ENCODE measurements at regions not wholly inside any gene's neighbourhood (a gene's known extent, or its start where the extent isn't known, plus 50 kb on each side); places are given as distances from the start of the nearest gene placed in this dataset.

- no peak for TF ChIP-seq CTCF (IDR thresholded peaks at IDR 0.05; ENCODE audit: unreplicated experiment)
- Mint-ChIP-seq H3K27ac (ENCODE audit: low read depth, unreplicated experiment) (peak overlapping the region; percentile 94), H3K36me3 (ENCODE audit: insufficient read depth, unreplicated experiment) (no peaks in the 10 kb centered on the region), H3K27me3 (ENCODE audit: insufficient read depth, unreplicated experiment) (no peaks in the 10 kb centered on the region), H3K4me3 (ENCODE audit: unreplicated experiment) (peak overlapping the region; percentile 7), H3K9me3 (ENCODE audit: unreplicated experiment) (no peaks in the 10 kb centered on the region), H3K4me1 (ENCODE audit: insufficient read depth, unreplicated experiment) (peaks cover 21% of the 10 kb centered on the region)
- intact Hi-C loops (cut with micrococcal nuclease), result no loop called here
- peak; percentile 72 for DNase-seq (ENCODE audit: unreplicated experiment)
- no TSS peak for BruUV-seq (replicated peaks)
- CTCF ChIA-PET, result interaction anchor here (0.6 to 2.0 kb wide), 12 partner anchors 10 to 161 kb away, joined by 3 to 8 read pairs (median 4); no protein-coding TSS in a partner anchor
- POLR2A ChIA-PET, result interaction anchor here (0.6 to 5.0 kb wide), 20 partner anchors 9 to 755 kb away, joined by 3 to 85 read pairs (median 4); partner anchors contain the start of genes ARL15 and GPX8
Observed at GRCh38 chr5:54404568-54404967, 50.9 kb upstream of the HSPB3 start.

GRCh38 chr5:54403885-54404416 is 51.5 kb upstream of the HSPB3 start:
- H3K27me3 Mint-ChIP-seq (ENCODE audit: insufficient read depth, unreplicated experiment), result no peaks in the 10 kb centered on the region
- peak overlapping the region; percentile 94 for H3K27ac Mint-ChIP-seq (ENCODE audit: low read depth, unreplicated experiment)
- no peaks in the 10 kb centered on the region for H3K36me3 Mint-ChIP-seq (ENCODE audit: insufficient read depth, unreplicated experiment)
- intact Hi-C loops (cut with micrococcal nuclease), result no loop called here
- no peak for TF ChIP-seq CTCF (IDR thresholded peaks at IDR 0.05; ENCODE audit: unreplicated experiment)
- DNase-seq (ENCODE audit: unreplicated experiment), result peak; percentile 23
- H3K4me3 Mint-ChIP-seq (ENCODE audit: unreplicated experiment), result peak overlapping the region; percentile 7
- H3K4me1 Mint-ChIP-seq (ENCODE audit: insufficient read depth, unreplicated experiment), result peaks cover 21% of the 10 kb centered on the region
- H3K9me3 Mint-ChIP-seq (ENCODE audit: unreplicated experiment), result no peaks in the 10 kb centered on the region
- ChIA-PET POLR2A (interaction anchor here (0.6 to 5.0 kb wide), 20 partner anchors 10 to 1048 kb away, joined by 3 to 85 read pairs (median 4); partner anchors contain the start of genes ARL15 and GPX8), CTCF (interaction anchor here (0.6 to 2.0 kb wide), 11 partner anchors 9 to 151 kb away, joined by 3 to 8 read pairs (median 3); no protein-coding TSS in a partner anchor)
- no TSS peak for BruUV-seq (replicated peaks)

- H3K4me3 Mint-ChIP-seq (ENCODE audit: unreplicated experiment), result no peak overlapping the region
- DNase-seq (ENCODE audit: unreplicated experiment), result no peak
- CTCF ChIA-PET, result interaction anchor here (0.7 to 2.0 kb wide), 9 partner anchors 8 to 169 kb away, joined by 3 to 8 read pairs (median 5); no protein-coding TSS in a partner anchor
Observed at GRCh38 chr5:54403121-54403520, 52.4 kb upstream of the HSPB3 start.

More at GRCh38 chr5:54403121-54403520, 52.4 kb upstream of the HSPB3 start:
- Mint-ChIP-seq H3K36me3 (ENCODE audit: insufficient read depth, unreplicated experiment) (no peaks in the 10 kb centered on the region), H3K27ac (ENCODE audit: low read depth, unreplicated experiment) (peak overlapping the region; percentile 94), H3K9me3 (ENCODE audit: unreplicated experiment) (no peaks in the 10 kb centered on the region), H3K4me1 (ENCODE audit: insufficient read depth, unreplicated experiment) (peaks cover 21% of the 10 kb centered on the region), H3K27me3 (ENCODE audit: insufficient read depth, unreplicated experiment) (no peaks in the 10 kb centered on the region)
- TF ChIP-seq CTCF (IDR thresholded peaks at IDR 0.05; ENCODE audit: unreplicated experiment), result no peak
- no TSS peak for BruUV-seq (replicated peaks)
- intact Hi-C loops (cut with micrococcal nuclease), result no loop called here
- POLR2A ChIA-PET, result interaction anchor here (0.9 to 5.0 kb wide), 12 partner anchors 9 to 93 kb away, joined by 3 to 85 read pairs (median 4); partner anchors contain the start of gene ARL15

Data from MCF 10A (cell line).